GM12878 (cell line): ENCODE measurements at regions not wholly inside any gene's neighbourhood (a gene's known extent, or its start where the extent isn't known, plus 50 kb on each side); places are given as distances from the start of the nearest gene placed in this dataset.

ENCODE experiments used
- EP300 ChIP-seq, 2 experiments: fragments of 150-350 bp in 1 of 2; IDR thresholded peaks; 2 replicates each; pipeline ENCODE4 v1.6.1; 2011 to 2012; ENCODE audit warnings: low read depth in 2 of 2, low read length in 2 of 2, borderline replicate concordance in 1 of 2, improper control_type of control experiment in 1 of 2, inconsistent platforms in 1 of 2; ENCODE audit not compliant: control insufficient read depth in 1 of 2
- POLR2AphosphoS5 ChIP-seq: IDR thresholded peaks from 2 replicates; pipeline ENCODE4 v1.6.1; 2011; ENCODE audit warnings: mild to moderate bottlenecking, low read length, inconsistent platforms
- RBBP5 ChIP-seq: fragments of 200-600 bp; sonication (generic); conservative IDR thresholded peaks from 2 replicates; pipeline ENCODE4 v1.6.1; 2016
- RCOR1 ChIP-seq: conservative IDR thresholded peaks from 2 replicates; pipeline ENCODE4 v1.6.1; 2012; ENCODE audit warnings: low read depth, low read length, improper control_type of control experiment
- SMC3 ChIP-seq: IDR thresholded peaks from 2 replicates; pipeline ENCODE4 v1.6.1; 2011; ENCODE audit warnings: low read length, improper control_type of control experiment, borderline replicate concordance
- TARDBP ChIP-seq: IDR thresholded peaks from 2 replicates; pipeline ENCODE4 v1.6.1; 2016; ENCODE audit warnings: borderline replicate concordance
- TCF12 ChIP-seq: IDR thresholded peaks from 2 replicates; pipeline ENCODE4 v1.6.1; 2011; ENCODE audit warnings: low read depth, mild to moderate bottlenecking, low read length
- ZZZ3 ChIP-seq: IDR thresholded peaks from 2 replicates; pipeline ENCODE4 v1.6.1; 2011; ENCODE audit warnings: low read depth; ENCODE audit not compliant: control insufficient read depth, insufficient read length
- TF ChIP-seq, protein P1 (sequence below), 3 experiments: IDR thresholded peaks in 2 of 3; conservative IDR thresholded peaks in 1 of 3; 2 replicates each; pipeline ENCODE4 v1.5.1; 2011; ENCODE audit warnings: low read depth in 3 of 3, low read length in 3 of 3, mild to moderate bottlenecking in 3 of 3, control low read depth in 2 of 3, moderate library complexity in 2 of 3, inconsistent platforms in 1 of 3, mixed read lengths in 1 of 3; ENCODE audit not compliant: control insufficient read depth in 2 of 3, insufficient read depth in 1 of 3; ENCODE audit errors: extremely low read depth in 1 of 3
- TF ChIP-seq, protein P2 (sequence below): fragments of 450-650 bp; formaldehyde crosslinking; IDR thresholded peaks from 2 replicates; pipeline ENCODE4 v1.4.0; 2022; ENCODE audit warnings: mild to moderate bottlenecking, moderate library complexity
- TF ChIP-seq, protein P3 (sequence below): fragments of 450-650 bp; IDR thresholded peaks from 2 replicates; pipeline ENCODE4 v1.6.1; 2014; ENCODE audit warnings: mild to moderate bottlenecking

DNA sequence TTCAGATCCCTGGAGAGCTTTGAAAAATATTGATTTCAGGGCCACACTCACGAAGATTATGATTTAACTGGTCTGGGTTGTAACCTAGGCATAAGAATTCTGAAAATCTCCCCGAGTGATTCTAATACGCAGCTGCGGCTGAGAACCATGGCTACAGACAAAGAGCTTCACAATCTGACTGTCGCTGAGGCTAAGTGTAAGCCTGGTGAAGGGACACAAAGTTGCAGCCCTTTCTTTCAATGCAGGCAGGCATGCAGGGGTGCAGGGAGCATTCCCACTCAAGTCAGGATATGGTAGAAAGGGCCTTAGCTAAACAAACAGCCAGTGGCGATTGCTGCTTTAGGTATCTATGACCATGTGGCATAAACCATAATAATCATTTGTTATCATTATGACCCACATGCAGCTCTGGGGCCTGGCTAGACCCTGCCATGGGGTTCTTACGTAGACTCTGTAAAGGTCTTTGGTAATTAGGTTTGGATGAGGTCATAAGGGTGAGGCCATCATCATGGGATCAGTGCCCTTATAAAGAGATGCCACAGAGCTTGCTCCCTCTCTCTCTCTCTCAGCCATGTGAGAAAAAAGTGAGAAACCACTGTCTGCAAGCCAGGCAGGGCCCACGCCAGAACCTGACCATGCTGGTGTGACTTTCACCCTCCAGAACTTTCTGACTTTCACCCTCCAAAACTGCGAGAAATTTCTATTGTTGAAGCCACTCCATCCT is 88.4 kb upstream of the LANCL2 start:
- no peak for TF ChIP-seq SMC3
- TF ChIP-seq, protein P1, sequence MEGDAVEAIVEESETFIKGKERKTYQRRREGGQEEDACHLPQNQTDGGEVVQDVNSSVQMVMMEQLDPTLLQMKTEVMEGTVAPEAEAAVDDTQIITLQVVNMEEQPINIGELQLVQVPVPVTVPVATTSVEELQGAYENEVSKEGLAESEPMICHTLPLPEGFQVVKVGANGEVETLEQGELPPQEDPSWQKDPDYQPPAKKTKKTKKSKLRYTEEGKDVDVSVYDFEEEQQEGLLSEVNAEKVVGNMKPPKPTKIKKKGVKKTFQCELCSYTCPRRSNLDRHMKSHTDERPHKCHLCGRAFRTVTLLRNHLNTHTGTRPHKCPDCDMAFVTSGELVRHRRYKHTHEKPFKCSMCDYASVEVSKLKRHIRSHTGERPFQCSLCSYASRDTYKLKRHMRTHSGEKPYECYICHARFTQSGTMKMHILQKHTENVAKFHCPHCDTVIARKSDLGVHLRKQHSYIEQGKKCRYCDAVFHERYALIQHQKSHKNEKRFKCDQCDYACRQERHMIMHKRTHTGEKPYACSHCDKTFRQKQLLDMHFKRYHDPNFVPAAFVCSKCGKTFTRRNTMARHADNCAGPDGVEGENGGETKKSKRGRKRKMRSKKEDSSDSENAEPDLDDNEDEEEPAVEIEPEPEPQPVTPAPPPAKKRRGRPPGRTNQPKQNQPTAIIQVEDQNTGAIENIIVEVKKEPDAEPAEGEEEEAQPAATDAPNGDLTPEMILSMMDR (IDR thresholded peaks at IDR 0.05 in 2 of 3, conservative IDR thresholded peaks at IDR 0.05 in 1 of 3; ENCODE audit: control insufficient read depth in 2 of 3, extremely low read depth in 1 of 3, insufficient read depth in 1 of 3, low read depth in 3 of 3, low read length in 3 of 3) = no peak
- TF ChIP-seq, protein P2, sequence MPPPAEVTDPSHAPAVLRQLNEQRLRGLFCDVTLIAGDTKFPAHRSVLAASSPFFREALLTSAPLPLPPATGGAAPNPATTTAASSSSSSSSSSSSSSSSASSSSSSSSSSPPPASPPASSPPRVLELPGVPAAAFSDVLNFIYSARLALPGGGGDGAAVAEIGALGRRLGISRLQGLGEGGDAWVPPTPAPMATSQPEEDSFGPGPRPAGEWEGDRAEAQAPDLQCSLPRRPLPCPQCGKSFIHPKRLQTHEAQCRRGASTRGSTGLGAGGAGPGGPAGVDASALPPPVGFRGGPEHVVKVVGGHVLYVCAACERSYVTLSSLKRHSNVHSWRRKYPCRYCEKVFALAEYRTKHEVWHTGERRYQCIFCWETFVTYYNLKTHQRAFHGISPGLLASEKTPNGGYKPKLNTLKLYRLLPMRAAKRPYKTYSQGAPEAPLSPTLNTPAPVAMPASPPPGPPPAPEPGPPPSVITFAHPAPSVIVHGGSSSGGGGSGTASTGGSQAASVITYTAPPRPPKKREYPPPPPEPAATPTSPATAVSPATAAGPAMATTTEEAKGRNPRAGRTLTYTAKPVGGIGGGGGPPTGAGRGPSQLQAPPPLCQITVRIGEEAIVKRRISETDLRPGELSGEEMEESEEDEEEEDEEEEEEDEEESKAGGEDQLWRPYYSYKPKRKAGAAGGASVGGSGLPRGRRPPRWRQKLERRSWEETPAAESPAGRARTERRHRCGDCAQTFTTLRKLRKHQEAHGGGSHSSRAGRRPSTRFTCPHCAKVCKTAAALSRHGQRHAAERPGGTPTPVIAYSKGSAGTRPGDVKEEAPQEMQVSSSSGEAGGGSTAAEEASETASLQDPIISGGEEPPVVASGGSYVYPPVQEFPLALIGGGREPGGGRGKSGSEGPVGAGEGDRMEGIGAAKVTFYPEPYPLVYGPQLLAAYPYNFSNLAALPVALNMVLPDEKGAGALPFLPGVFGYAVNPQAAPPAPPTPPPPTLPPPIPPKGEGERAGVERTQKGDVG (CRISPR knock-in tag) = no peak
- no peak for TF ChIP-seq EP300 (IDR thresholded peaks at IDR 0.05; ENCODE audit: borderline replicate concordance in 1 of 2, control insufficient read depth in 1 of 2, low read depth in 2 of 2, low read length in 2 of 2)
- TF ChIP-seq, protein P3, sequence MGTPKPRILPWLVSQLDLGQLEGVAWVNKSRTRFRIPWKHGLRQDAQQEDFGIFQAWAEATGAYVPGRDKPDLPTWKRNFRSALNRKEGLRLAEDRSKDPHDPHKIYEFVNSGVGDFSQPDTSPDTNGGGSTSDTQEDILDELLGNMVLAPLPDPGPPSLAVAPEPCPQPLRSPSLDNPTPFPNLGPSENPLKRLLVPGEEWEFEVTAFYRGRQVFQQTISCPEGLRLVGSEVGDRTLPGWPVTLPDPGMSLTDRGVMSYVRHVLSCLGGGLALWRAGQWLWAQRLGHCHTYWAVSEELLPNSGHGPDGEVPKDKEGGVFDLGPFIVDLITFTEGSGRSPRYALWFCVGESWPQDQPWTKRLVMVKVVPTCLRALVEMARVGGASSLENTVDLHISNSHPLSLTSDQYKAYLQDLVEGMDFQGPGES = no peak
- TF ChIP-seq POLR2AphosphoS5 = no peak
- no peak for TF ChIP-seq RBBP5
- no peak for TF ChIP-seq ZZZ3
- TF ChIP-seq RCOR1 = no peak
- no peak for TF ChIP-seq TARDBP
- no peak for TF ChIP-seq TCF12
